HEK293T (cell line): ENCODE measurements at regions not wholly inside any gene's neighbourhood (a gene's known extent, or its start where the extent isn't known, plus 50 kb on each side); places are given as distances from the start of the nearest gene placed in this dataset.

ENCODE experiments used
- BHLHE40 ChIP-seq: fragments of 450-650 bp; IDR thresholded peaks from 2 replicates; pipeline ENCODE4 v1.6.1; 2016; ENCODE audit warnings: mild to moderate bottlenecking, moderate library complexity, borderline replicate concordance
- CTBP1 ChIP-seq: fragments of 450-650 bp; IDR thresholded peaks from 2 replicates; pipeline ENCODE4 v1.6.1; 2016; ENCODE audit warnings: borderline replicate concordance
- FOXA1 ChIP-seq: fragments of 450-650 bp; IDR thresholded peaks from 2 replicates; pipeline ENCODE4 v1.6.1; 2016; ENCODE audit warnings: mild to moderate bottlenecking
- LEF1 ChIP-seq: fragments of 450-650 bp; IDR thresholded peaks from 2 replicates; pipeline ENCODE4 v1.6.1; 2017; ENCODE audit warnings: mild to moderate bottlenecking, borderline replicate concordance
- SP1 ChIP-seq: fragments of 450-650 bp; IDR thresholded peaks from 2 replicates; pipeline ENCODE4 v1.6.1; 2017
- SUZ12 ChIP-seq: fragments of 450-650 bp; IDR thresholded peaks from 2 replicates; pipeline ENCODE4 v1.6.1; 2016; ENCODE audit warnings: mild to moderate bottlenecking

GRCh38 chr1:78375996-78376395 is 114.8 kb upstream of the PTGFR start:
- TF ChIP-seq FOXA1 (no peak), SP1 (no peak), LEF1 (no peak), CTBP1 (no peak), SUZ12 (no peak), BHLHE40 (no peak)
